ENCODE measurements at regions not wholly inside any gene's neighbourhood (a gene's known extent, or its start where the extent isn't known, plus 50 kb on each side); places are given as distances from the start of the nearest gene placed in this dataset.
"Not testable (repeated sequence)": the region's sequence is repeated elsewhere in the genome, so short reads cannot be mapped to it uniquely, and the experiment has no call there.

- DNase-seq: no peak
Observed at GRCh38 chr6:6414931-6415330, 94.5 kb upstream of the F13A1 start.

GRCh38 chr6:6417475-6417874, 97.0 kb upstream of the F13A1 start:
- no peak for DNase-seq

GRCh38 chr6:6418421-6418820, 98.0 kb upstream of the F13A1 start:
- DNase-seq: no peak

GRCh38 chr6:6420107-6420506, 99.6 kb upstream of the F13A1 start:
- DNase-seq: no peak

- DNase-seq: no peak
Observed at GRCh38 chr6:6434151-6434550, 113.7 kb upstream of the F13A1 start.

GRCh38 chr6:6434723-6435122, 114.3 kb upstream of the F13A1 start:
- no peak for DNase-seq

GRCh38 chr6:6436366-6436765, 115.9 kb upstream of the F13A1 start:
- no peak for DNase-seq

GRCh38 chr6:6436946-6437345, 116.5 kb upstream of the F13A1 start:
- DNase-seq: no peak

- DNase-seq: no peak
Observed at GRCh38 chr6:6438286-6438685, 117.8 kb upstream of the F13A1 start.

- no peak for DNase-seq
Observed at GRCh38 chr6:6439778-6440177, 119.3 kb upstream of the F13A1 start.

GRCh38 chr6:6452002-6452401, 131.5 kb upstream of the F13A1 start:
- DNase-seq: no peak

GRCh38 chr6:6453186-6453585, 132.7 kb upstream of the F13A1 start:
- no peak for DNase-seq

GRCh38 chr6:6455272-6455671, 133.2 kb upstream of the LY86 start:
- no peak for DNase-seq

- DNase-seq: no peak
Observed at GRCh38 chr6:6458172-6458571, 130.3 kb upstream of the LY86 start.

GRCh38 chr6:6459963-6460362, 128.6 kb upstream of the LY86 start:
- not testable (repeated sequence) for DNase-seq

GRCh38 chr6:6460416-6460815, 128.1 kb upstream of the LY86 start:
- DNase-seq: no peak

GRCh38 chr6:6461138-6461537, 127.4 kb upstream of the LY86 start:
- no peak for DNase-seq

GRCh38 chr6:6466967-6467761, 121.4 kb upstream of the LY86 start:
- DNase-seq: no peak

GRCh38 chr6:6469074-6469473, 119.4 kb upstream of the LY86 start:
- no peak for DNase-seq

- DNase-seq: no peak
Observed at GRCh38 chr6:6470123-6470522, 118.4 kb upstream of the LY86 start.

GRCh38 chr6:6471276-6471675, 117.2 kb upstream of the LY86 start:
- DNase-seq: no peak

GRCh38 chr6:6474170-6474920, 114.2 kb upstream of the LY86 start:
- DNase-seq: no peak

GRCh38 chr6:6479785-6480184, 108.7 kb upstream of the LY86 start:
- no peak for DNase-seq

- DNase-seq: no peak
Observed at GRCh38 chr6:6482256-6482655, 106.3 kb upstream of the LY86 start.

GRCh38 chr6:6483168-6483567, 105.4 kb upstream of the LY86 start:
- DNase-seq: no peak

All from NCI-H1694 treated with DMSO at 0.1 percent for 48 hours (cell line).